ENCODE measurements at regions not wholly inside any gene's neighbourhood (a gene's known extent, or its start where the extent isn't known, plus 50 kb on each side); places are given as distances from the start of the nearest gene placed in this dataset.

DNA sequence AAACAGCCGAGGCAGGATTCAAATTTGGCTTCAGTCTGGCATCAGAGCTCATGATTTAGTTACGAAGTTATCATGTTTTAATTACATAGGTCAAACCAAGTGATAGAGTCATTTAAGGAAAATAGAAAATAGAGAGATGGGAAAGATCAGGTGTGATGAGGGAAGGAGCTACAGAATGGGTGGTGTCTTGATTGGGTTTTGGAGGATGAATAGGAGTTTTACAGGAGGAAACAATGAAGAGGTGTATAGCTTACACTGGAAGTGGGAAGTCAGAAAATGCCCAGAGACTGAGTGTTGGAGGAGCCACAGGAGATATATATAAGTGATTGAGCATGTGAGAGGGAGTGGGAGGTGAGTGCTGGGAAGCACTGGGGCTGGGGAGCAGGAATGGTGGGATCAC lies 264.2 kb upstream of the TNP1 start (continued):
- TF ChIP-seq ZZZ3 (IDR thresholded peaks at IDR 0.05; ENCODE audit: control insufficient read depth, insufficient read length, low read depth) (no peak), SMAD5 (IDR thresholded peaks at IDR 0.05; ENCODE audit: low read depth) (no peak)

DNA sequence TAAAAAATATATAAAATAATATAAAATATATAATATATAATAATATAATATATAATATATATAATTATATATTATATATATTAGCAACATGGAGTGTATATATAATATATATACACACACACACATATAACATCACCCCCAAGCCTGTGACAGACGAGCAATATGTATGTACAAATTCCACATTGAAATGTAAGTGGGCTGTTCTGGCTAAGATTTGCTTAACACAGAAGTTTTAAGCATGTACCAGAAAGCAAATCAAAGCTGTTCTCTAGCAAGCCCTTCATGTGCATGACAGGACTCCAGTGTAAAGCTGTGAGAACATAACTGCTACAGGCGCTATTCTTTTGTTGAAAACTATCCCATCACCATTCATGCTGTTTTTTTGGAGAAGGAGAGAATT lies 261.7 kb upstream of the TNP1 start:
- Histone ChIP-seq H4K20me1 (ENCODE audit: control insufficient read depth, insufficient read depth) (no peaks in the 10 kb centered on the region), H3K9me3 (replicated peaks; ENCODE audit: control insufficient read depth, insufficient read depth, low read length) (no peaks in the 10 kb centered on the region; the same call in 2 of the 3 replicates), H3K4me3 (no peak overlapping the region), H3K9ac (ENCODE audit: control insufficient read depth, insufficient read depth, low read length) (no peak overlapping the region), H3K36me3 (ENCODE audit: control insufficient read depth in 2 of 2, insufficient read depth in 2 of 2, low read length in 1 of 2) (no peaks in the 10 kb centered on the region), H3K27me3 (replicated peaks in 1 of 2; ENCODE audit: control insufficient read depth in 2 of 2, insufficient read depth in 2 of 2, low read length in 1 of 2) (no peaks in the 10 kb centered on the region), H3K4me1 (ENCODE audit: control insufficient read depth, insufficient read depth, low read length) (no peaks in the 10 kb centered on the region), H3K4me2 (ENCODE audit: control insufficient read depth, insufficient read depth) (no peak overlapping the region), H2AFZ (ENCODE audit: control insufficient read depth, low read depth, low read length) (no peak overlapping the region), H3K27ac (ENCODE audit: control insufficient read depth, insufficient read depth) (no peak overlapping the region), H3K79me2 (ENCODE audit: control insufficient read depth, insufficient read depth, low read length) (no peaks in the 10 kb centered on the region)
- SMC1A ChIA-PET (ENCODE audit: uncharacterized antibody, unreplicated experiment), result no interaction called here
- FAIRE-seq, result no peak
- RAD21 ChIA-PET (ENCODE audit: unreplicated experiment), result no interaction called here
- no peak for TF ChIP-seq IKZF1 (conservative IDR thresholded peaks at IDR 0.05)
- TF ChIP-seq, protein P1, sequence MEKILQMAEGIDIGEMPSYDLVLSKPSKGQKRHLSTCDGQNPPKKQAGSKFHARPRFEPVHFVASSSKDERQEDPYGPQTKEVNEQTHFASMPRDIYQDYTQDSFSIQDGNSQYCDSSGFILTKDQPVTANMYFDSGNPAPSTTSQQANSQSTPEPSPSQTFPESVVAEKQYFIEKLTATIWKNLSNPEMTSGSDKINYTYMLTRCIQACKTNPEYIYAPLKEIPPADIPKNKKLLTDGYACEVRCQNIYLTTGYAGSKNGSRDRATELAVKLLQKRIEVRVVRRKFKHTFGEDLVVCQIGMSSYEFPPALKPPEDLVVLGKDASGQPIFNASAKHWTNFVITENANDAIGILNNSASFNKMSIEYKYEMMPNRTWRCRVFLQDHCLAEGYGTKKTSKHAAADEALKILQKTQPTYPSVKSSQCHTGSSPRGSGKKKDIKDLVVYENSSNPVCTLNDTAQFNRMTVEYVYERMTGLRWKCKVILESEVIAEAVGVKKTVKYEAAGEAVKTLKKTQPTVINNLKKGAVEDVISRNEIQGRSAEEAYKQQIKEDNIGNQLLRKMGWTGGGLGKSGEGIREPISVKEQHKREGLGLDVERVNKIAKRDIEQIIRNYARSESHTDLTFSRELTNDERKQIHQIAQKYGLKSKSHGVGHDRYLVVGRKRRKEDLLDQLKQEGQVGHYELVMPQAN (conservative IDR thresholded peaks at IDR 0.05), result no peak
- TF ChIP-seq MXI1 (IDR thresholded peaks at IDR 0.05; ENCODE audit: low read depth, low read length), result no peak
- no peak for TF ChIP-seq POLR2A (IDR thresholded peaks at IDR 0.05; ENCODE audit: low read depth, low read length)
- TF ChIP-seq, protein P2, sequence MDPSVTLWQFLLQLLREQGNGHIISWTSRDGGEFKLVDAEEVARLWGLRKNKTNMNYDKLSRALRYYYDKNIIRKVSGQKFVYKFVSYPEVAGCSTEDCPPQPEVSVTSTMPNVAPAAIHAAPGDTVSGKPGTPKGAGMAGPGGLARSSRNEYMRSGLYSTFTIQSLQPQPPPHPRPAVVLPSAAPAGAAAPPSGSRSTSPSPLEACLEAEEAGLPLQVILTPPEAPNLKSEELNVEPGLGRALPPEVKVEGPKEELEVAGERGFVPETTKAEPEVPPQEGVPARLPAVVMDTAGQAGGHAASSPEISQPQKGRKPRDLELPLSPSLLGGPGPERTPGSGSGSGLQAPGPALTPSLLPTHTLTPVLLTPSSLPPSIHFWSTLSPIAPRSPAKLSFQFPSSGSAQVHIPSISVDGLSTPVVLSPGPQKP (IDR thresholded peaks at IDR 0.05; ENCODE audit: low read depth, low read length), result no peak
- no peak for TF ChIP-seq BMI1 (IDR thresholded peaks at IDR 0.05; ENCODE audit: borderline replicate concordance)
- TF ChIP-seq TCF3 (IDR thresholded peaks at IDR 0.05; ENCODE audit: borderline replicate concordance, insufficient read depth, low read depth, low read length), result no peak
- TF ChIP-seq CBX5 (IDR thresholded peaks at IDR 0.05; ENCODE audit: low read depth), result no peak
- TF ChIP-seq MTA2 (IDR thresholded peaks at IDR 0.05; ENCODE audit: low read depth), result no peak
- in situ Hi-C loops (cut with MboI), result no loop called here
- POLR2A ChIA-PET, result no interaction called here
- WGBS (ENCODE audit: insufficient coverage, insufficient replicate concordance, low lambda C conversion rate, missing lambda C conversion rate), result 28% methylated on average over 2 of the region's 2 CpGs
- ATAC-seq, result no peak
- DNase-seq (ENCODE audit: low read depth, low spot score), result no peak
- BruUV-seq (replicated peaks), result no TSS peak
- intact Hi-C loops (cut with micrococcal nuclease; ENCODE audit: unreplicated experiment), result no loop called here
- CTCF ChIA-PET, result no interaction called here

All from GM12878 (cell line).